Endodermal cell (in vitro differentiated cells): ENCODE measurements at regions not wholly inside any gene's neighbourhood (a gene's known extent, or its start where the extent isn't known, plus 50 kb on each side); places are given as distances from the start of the nearest gene placed in this dataset.

Experiments used
- DNase-seq: peaks from one replicate; pipeline ENCODE4 v3.0.0-alpha.2; 2017
- H3K27ac ChIP-seq: 2 replicates; pipeline ENCODE4 v1.5.1; 2013; ENCODE audit warnings: mild to moderate bottlenecking, low read depth, low read length, moderate library complexity
- H3K27me3 ChIP-seq: 2 replicates; pipeline ENCODE4 v1.6.1; 2013; ENCODE audit warnings: mild to moderate bottlenecking, low read length, moderate library complexity; ENCODE audit not compliant: insufficient read depth, control insufficient read depth, poor library complexity, severe bottlenecking
- H3K36me3 ChIP-seq: 2 replicates; pipeline ENCODE4 v1.7.0; 2013; ENCODE audit warnings: mild to moderate bottlenecking, low read length, moderate library complexity; ENCODE audit not compliant: control insufficient read depth, insufficient read depth
- H3K4me1 ChIP-seq: one replicate; pipeline ENCODE4 v1.7.0; 2013; ENCODE audit warnings: low read length; ENCODE audit not compliant: control insufficient read depth, insufficient read depth
- H3K4me3 ChIP-seq: 2 replicates; pipeline ENCODE4 v1.5.1; 2013; ENCODE audit warnings: mild to moderate bottlenecking, low read length, moderate library complexity
- H3K9ac ChIP-seq: 2 replicates; pipeline ENCODE4 v1.6.1; 2013; ENCODE audit warnings: mild to moderate bottlenecking, low read length, moderate library complexity; ENCODE audit not compliant: poor library complexity, severe bottlenecking; ENCODE audit errors: extremely low read depth
- H3K9me3 ChIP-seq: 2 replicates; pipeline ENCODE4 v1.6.1; 2013; ENCODE audit warnings: mild to moderate bottlenecking, low read length, moderate library complexity; ENCODE audit not compliant: control insufficient read depth
- H3K27ac Mint-ChIP-seq: 2 replicates; pipeline ENCODE4 v1.8.0; 2020; ENCODE audit warnings: mixed read lengths
- H3K27me3 Mint-ChIP-seq: 2 replicates; pipeline ENCODE4 v1.8.0; 2021; ENCODE audit warnings: mild to moderate bottlenecking, mixed read lengths; ENCODE audit not compliant: insufficient read depth
- H3K36me3 Mint-ChIP-seq: 2 replicates; pipeline ENCODE4 v1.8.0; 2020; ENCODE audit warnings: low read depth, mixed read lengths
- H3K4me1 Mint-ChIP-seq: 2 replicates; pipeline ENCODE4 v1.8.0; 2020; ENCODE audit warnings: mixed read lengths
- H3K4me3 Mint-ChIP-seq: 2 replicates; pipeline ENCODE4 v1.8.0; 2020; ENCODE audit warnings: mild to moderate bottlenecking, moderate library complexity, mixed read lengths
- H3K9me3 Mint-ChIP-seq: 2 replicates; pipeline ENCODE4 v1.8.0; 2020; ENCODE audit warnings: mild to moderate bottlenecking, mixed read lengths
- WGBS, 2 experiments: methylation state at CpG; one replicate each; pipeline versions ENCODE4 v1.1.5 to v1.1.7; 2013; ENCODE audit warnings: missing lambda C conversion rate in 2 of 2, mixed read lengths in 1 of 2; ENCODE audit not compliant: insufficient coverage in 1 of 2, insufficient read length in 1 of 2; 5-methylcytosine and 5-hydroxymethylcytosine counted together
- TF ChIP-seq, protein P1 (sequence below): fragments of 200-600 bp; sonication (generic); conservative IDR thresholded peaks from 2 replicates; pipeline ENCODE4 v1.5.0; 2021; ENCODE audit warnings: antibody characterized with exemption, mild to moderate bottlenecking

DNA sequence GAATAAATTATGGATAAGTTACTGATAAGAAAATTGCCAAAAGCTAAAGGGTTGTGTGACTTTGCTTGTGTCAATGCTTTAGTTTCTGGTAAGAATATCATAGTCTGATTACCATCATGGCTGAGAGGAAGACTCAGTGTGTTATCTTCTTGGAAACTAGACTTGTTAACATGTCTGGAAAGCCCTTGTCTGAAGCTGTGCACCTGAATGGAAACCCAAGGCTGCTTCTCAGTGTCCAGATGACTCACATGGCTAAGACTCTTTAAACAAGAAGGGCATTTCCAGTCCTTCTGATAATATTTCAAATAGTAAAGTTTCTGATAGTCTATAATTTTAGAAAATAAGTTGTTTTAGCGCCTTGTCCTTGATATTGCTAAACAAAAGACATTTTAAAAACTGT is 1092.7 kb downstream of the PLA2G4A start:
- Histone ChIP-seq H3K27me3 (no peaks in the 10 kb centered on the region), H3K27ac (no peak overlapping the region), H3K4me3 (no peak overlapping the region), H3K9me3 (no peaks in the 10 kb centered on the region), H3K36me3 (no peaks in the 10 kb centered on the region), H3K4me1 (no peaks in the 10 kb centered on the region), H3K9ac (no peak overlapping the region)
- WGBS, 2 experiments, result 100% methylated on average over 1 of the region's 1 CpG; no CpG with 5 or more reads in 1 of the 2 experiments
- Mint-ChIP-seq H3K4me3 (no peak overlapping the region), H3K36me3 (no peaks in the 10 kb centered on the region), H3K9me3 (no peaks in the 10 kb centered on the region), H3K27ac (no peak overlapping the region), H3K27me3 (peaks cover 3% of the 10 kb centered on the region), H3K4me1 (no peaks in the 10 kb centered on the region)
- TF ChIP-seq, protein P1, sequence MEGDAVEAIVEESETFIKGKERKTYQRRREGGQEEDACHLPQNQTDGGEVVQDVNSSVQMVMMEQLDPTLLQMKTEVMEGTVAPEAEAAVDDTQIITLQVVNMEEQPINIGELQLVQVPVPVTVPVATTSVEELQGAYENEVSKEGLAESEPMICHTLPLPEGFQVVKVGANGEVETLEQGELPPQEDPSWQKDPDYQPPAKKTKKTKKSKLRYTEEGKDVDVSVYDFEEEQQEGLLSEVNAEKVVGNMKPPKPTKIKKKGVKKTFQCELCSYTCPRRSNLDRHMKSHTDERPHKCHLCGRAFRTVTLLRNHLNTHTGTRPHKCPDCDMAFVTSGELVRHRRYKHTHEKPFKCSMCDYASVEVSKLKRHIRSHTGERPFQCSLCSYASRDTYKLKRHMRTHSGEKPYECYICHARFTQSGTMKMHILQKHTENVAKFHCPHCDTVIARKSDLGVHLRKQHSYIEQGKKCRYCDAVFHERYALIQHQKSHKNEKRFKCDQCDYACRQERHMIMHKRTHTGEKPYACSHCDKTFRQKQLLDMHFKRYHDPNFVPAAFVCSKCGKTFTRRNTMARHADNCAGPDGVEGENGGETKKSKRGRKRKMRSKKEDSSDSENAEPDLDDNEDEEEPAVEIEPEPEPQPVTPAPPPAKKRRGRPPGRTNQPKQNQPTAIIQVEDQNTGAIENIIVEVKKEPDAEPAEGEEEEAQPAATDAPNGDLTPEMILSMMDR, result no peak
- no peak for DNase-seq

- H3K4me1 Mint-ChIP-seq, result no peaks in the 10 kb centered on the region
- 91 to 100% methylated on average over 1 to 2 of the region's 2 CpGs for WGBS, 2 experiments
Observed at GRCh38 chr1:187922255-187922654, 1093.5 kb downstream of the PLA2G4A start.

DNA sequence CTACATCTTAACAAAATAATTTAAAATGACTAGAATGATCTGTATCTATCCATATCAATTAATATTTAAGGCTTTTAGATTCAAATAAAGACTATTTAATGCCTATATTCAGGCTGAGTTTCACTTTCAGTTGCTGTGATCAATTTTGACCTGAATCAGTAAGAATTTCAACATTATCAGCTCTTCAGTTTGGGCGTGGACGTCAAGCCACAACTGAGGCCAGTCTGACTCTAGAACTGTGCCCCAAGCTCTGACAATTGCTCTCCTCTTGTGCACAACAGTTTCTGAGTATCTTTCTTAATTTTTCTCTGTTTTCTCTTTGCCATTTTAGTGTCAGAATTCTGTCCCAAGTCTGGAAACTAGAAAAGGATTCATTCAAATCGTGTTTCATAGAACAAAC is 1095.5 kb downstream of the PLA2G4A start:
- Mint-ChIP-seq H3K4me1 (peaks cover 11% of the 10 kb centered on the region), H3K36me3 (no peaks in the 10 kb centered on the region), H3K4me3 (no peak overlapping the region), H3K9me3 (no peaks in the 10 kb centered on the region), H3K27me3 (peaks cover 2% of the 10 kb centered on the region), H3K27ac (no peak overlapping the region)
- Histone ChIP-seq H3K4me3 (no peak overlapping the region), H3K9me3 (no peaks in the 10 kb centered on the region), H3K36me3 (no peaks in the 10 kb centered on the region), H3K27me3 (no peaks in the 10 kb centered on the region), H3K4me1 (no peaks in the 10 kb centered on the region), H3K9ac (no peak overlapping the region), H3K27ac (no peak overlapping the region)
- 89 to 90% methylated on average over 2 to 3 of the region's 3 CpGs for WGBS, 2 experiments
- TF ChIP-seq, protein P1, result no peak
- DNase-seq, result no peak

More at GRCh38 chr1:187922255-187922654, 1093.5 kb downstream of the PLA2G4A start:
- H3K9me3 ChIP-seq, result no peaks in the 10 kb centered on the region
- no peaks in the 10 kb centered on the region for H3K27me3 ChIP-seq
- no peaks in the 10 kb centered on the region for H3K36me3 ChIP-seq
- no peak overlapping the region for H3K27ac Mint-ChIP-seq
- H3K4me3 ChIP-seq, result no peak overlapping the region
- H3K27ac ChIP-seq, result no peak overlapping the region
- no peak overlapping the region for H3K4me3 Mint-ChIP-seq
- no peaks in the 10 kb centered on the region for H3K4me1 ChIP-seq
- H3K27me3 Mint-ChIP-seq, result peaks cover 2% of the 10 kb centered on the region
- no peaks in the 10 kb centered on the region for H3K9me3 Mint-ChIP-seq
- no peak overlapping the region for H3K9ac ChIP-seq
- no peak for DNase-seq
- H3K36me3 Mint-ChIP-seq, result no peaks in the 10 kb centered on the region
- TF ChIP-seq, protein P1, result no peak
